ENCODE measurements at regions not wholly inside any gene's neighbourhood (a gene's known extent, or its start where the extent isn't known, plus 50 kb on each side); places are given as distances from the start of the nearest gene placed in this dataset.
A peak's percentile ranks its signal among the peaks of the same experiment; 100 is the strongest.
"Not testable (repeated sequence)": the region's sequence is repeated elsewhere in the genome, so short reads cannot be mapped to it uniquely, and the experiment has no call there.

DNA sequence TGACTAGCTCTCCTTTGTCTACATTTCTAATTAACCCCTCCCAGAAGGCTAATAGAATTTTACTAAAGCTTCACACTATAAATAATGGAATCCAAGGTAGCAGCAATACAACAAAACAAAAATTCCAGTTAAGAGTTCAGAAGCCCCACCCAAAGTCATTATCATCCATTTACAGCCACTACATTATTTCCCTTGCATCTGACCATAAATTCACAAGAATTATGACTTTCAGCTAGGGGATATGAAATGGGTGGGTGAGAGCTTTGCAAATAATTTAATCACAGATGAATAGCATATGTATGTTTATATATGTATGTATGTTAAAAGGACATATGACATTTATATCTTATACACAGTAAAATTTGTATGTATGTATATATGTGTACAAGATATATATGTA, 65.3 kb upstream of the PTGDR start:
- DNase-seq (ENCODE audit: low read depth in 2 of 2): no peak

DNA sequence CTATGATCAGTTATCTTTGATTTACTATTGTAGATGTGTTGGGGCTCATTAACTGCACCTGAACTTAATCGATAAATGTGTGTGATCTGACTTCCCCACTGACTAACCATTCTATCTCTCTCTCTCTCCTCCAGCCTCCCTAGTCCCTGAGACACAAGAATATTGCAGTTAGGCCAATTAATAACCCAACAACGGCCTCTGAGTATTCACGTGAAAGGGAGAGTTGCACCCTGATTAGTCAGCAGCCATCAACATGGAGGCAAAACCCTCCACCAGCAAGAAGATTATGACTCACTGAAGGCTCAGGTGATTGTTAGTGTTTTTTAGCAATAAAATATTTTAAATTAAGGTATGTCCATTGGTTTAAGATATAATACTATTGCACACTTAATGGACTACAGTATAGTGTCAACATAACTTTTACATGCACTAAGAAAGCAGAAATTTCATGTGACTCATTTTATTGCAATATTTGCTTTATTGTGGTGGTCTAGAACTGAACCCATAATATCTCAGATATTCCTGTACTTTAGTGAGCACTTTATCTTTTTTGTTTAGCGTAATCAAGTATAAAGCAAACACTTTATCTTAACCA, 77.1 kb upstream of the PTGDR start:
- no peak for DNase-seq (ENCODE audit: low read depth in 2 of 2)

DNA sequence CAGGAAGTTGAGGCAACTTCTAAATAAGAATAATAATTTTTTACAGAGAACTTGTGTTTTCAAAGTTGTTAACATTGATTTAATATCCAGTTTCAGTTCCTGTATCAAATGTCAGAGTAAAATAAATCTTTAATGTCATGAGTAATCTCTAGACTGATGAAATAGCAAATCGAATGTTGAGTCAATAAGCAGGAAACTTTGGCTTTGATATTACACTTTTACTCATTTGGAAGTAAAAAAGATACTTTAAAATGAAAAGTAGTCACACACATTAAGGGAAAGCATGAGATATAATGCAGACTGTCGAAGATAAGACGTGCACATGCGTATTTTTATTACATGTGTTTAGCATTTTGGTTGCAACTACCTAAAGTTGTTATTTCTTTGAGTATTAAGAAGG, 78.2 kb upstream of the PTGDR start:
- no peak for DNase-seq (ENCODE audit: low read depth in 2 of 2)

DNA sequence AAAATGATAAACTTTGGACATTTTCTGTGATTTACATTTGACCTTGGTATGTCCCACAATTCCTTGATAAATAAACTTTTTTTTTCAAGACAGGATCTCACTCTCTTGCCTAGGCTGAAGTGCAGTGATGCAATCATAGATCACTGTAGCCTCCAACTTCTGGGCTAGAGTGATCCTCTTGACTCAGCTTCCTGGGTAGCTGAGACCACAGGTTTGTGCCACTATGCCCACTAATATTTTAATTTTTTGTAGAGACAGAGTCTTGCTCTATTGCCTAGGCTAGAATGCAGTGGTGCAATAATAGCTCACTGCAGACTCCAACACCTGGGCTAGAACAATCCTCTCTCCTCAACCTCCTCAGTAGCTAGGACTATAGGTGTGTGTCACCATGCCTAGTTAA, 79.1 kb upstream of the PTGDR start:
- DNase-seq (ENCODE audit: low read depth in 2 of 2): no peak

DNA sequence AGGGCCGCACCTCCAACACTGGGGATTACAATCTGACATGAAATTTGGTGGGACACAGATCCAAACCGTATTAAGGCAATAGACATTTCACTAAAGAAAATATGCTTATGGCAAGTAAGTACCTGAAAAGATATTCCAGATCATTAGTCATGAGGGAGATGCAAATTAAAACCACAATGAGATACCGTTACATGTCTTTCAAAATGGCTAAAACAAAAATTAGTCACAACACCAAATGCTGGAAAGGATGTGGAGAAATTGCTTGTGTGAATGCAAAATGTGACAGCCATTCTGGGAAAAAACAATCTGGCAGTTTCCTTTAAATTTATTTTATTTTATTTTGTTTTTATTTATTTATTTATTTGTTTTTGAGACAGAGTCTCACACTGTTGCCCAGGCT, 82.3 kb upstream of the PTGDR start:
- DNase-seq (ENCODE audit: low read depth in 2 of 2): no peak

DNA sequence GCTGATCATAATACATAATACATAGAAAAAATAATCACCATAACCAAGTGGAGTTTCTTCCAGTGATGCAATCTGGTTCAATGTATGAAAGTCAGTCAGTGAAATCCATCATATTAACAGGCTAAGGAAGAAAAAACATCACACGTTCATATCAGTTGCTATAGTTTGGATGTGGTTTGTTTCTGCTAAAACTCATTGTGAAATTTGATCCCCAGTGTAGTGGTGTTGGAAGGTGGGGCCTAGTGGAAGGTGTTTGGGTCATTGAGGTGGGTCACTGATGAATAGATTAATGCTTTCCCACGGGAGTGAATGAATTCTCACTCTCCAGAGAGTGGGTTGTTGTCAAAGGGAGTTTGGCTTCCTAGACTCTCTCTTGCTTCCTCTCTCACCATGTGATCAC, 84.6 kb upstream of the PTGDR start:
- DNase-seq (ENCODE audit: low read depth in 2 of 2): no peak

DNA sequence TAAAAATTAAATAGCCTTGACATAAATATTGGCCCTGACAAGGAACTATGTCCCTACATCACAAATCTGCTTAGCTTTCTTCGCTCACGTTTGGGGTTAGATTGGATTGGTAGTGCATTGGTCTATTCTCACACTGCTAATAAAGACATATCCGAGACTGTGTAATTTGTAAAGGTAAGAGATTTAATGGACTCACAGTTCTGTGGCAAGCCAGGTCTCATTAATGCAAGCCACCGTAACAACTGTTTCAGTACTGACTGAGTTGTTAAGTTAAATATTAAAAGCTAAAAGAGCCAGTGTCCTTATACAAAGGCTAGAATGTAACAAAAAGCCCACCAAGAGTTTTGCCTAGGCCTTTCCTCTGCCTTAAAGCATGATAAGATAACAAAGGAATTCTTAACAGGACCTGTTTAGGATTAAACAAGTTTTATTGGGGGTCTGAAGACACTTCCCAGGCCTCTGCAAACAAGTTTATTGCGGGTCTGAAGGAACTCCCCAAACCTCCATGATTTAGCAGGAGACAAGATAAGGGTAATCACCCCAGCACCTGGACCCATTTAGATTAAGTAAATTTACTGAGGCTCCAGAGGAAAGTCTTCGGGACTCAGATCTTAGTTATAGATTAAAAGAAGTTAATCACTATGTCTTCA, 88.2 kb upstream of the PTGDR start:
- DNase-seq (ENCODE audit: low read depth in 2 of 2): no peak

DNA sequence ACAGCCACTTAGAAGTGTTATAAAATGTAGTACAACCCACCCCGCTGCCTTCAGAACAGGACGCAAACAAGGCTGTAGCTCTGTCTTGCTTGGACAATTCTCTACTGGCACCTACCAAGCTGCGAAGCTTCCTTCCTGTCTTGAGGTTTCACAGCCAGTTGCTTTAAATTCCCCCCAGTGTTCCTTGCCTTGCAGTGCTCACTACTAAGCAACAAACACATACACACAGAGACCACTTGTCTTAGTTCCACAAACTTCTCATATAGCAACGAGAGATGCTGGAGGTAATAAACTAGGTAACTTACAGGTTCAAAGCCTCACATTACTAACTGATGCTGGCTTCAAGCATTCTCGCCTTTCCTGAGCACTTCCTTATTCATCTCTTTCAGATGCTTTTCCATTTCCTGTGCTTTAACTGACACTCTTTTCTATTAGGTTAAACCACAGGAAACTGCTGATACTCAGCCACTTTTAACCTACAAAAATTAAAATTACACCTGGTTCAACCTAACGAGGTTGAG, 91.5 kb upstream of the PTGDR start:
- no peak for DNase-seq (ENCODE audit: low read depth in 2 of 2)

DNA sequence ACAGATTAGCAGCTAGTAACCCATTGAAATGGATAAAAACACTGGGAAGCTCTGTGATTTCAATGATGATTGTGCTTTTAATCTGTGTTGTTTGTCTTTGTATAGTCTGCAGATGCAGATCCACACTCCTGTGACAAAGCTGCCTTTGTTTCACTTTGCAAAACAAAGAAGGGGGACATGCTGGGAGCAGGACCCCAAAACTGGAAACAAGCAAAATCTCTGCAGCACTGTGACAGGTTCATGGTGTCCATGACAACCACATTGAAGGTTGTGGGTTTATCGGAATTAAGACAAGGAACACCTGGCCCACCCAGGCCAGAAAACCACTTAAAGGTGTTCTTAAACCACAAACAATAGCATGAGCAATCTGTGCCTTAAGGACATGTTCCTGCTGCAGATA, 95.6 kb upstream of the PTGDR start:
- not testable (repeated sequence) for DNase-seq (ENCODE audit: low read depth in 2 of 2)

DNA sequence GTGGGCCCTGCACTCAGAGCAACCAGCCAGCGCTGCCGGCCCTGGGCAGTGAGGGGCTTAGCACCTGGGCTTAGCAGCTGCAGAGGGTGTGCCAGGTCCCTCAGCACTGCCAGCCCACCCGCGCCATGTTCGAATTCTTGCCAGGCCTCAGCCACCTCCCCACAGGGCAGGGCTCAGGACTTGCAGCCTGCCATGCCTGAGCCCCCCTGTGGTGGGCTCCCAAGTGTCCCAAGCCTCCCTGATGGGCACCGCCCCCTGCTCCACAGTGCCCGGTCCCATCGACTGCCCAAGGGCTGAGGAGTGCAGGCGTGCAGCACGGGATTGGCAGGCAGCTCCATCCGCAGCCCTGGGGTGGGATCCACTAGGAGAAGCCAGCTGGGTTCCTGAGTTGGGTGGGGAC, 98.0 kb upstream of the NID2 start:
- DNase-seq (ENCODE audit: low read depth in 2 of 2): no peak

DNA sequence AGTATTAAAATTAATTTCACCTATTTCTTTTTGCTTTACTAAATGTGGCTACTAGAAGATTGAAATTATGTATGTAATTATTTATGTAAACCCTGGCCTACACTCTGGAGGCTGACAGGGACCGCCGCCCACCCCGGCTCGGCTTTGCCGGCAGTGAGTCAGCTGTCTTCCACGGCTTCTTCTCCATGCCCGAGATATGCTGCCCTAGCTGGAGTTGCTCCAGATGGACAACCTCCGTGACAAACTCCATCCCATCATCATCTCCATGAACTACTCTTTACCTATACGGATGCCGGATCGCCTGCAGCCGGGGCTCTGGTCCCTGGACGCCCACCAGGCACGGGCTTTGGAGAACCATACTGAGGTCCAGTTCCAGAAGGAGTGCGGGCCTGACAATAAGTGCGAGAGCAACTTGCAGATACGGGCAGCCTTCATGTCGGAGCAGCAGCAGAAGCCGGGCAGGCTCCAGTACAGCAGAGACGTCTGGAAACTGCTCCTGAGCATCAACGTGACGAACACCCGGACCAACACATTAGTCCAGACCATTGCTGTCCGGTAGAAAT, 86.9 kb upstream of the NID2 start:
- DNase-seq (ENCODE audit: low read depth in 2 of 2): no peak

DNA sequence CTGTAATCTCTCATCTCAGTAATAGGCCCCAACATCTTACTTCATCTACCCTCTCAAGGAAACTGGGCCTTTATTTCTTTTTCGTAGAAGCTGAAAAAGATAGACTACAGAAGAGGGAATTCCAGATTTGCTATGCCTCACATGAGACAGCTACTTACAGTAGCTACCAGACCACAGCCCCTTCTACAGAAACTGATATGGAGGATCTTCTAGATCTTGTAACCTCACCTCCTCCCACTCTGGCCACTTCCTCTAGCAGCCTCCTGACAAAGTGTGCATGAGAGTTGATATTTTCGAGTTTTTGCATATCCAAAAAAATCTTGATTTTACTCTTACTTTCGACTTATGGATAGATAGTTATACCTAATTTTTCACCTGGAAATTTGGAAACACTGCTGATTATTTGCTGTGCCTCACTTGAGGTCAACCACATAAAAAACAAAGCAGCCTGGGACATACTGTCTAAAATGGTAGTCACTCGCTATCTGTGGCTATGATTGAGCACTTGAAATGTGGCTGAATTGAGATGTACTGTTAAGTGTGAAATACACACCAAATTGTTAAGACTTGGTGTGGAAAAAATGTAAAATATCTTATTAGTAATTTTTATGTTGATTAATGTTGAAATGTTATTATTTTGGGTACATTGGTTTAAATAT, 86.3 kb upstream of the NID2 start:
- DNase-seq (ENCODE audit: low read depth in 2 of 2): no peak

DNA sequence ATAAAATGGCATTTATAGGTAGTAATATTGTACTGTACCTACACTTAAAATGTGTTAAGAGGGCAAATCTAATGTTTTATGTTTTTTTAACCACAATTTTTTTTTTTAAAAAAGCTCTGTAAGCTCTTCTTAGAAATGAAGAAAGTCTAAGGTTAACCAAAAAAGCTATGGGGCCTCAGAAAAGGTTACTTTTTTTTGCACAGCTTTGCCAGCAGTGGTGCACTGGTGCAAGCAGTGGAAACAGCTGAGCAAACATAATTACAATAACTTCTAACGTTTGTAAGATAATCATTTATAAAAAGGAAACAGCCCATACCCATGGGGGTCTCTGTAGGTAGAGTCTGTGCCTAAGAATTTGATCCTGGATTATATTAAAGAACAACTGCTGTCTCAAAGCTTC, 85.1 kb upstream of the NID2 start:
- DNase-seq (ENCODE audit: low read depth in 2 of 2): no peak

DNA sequence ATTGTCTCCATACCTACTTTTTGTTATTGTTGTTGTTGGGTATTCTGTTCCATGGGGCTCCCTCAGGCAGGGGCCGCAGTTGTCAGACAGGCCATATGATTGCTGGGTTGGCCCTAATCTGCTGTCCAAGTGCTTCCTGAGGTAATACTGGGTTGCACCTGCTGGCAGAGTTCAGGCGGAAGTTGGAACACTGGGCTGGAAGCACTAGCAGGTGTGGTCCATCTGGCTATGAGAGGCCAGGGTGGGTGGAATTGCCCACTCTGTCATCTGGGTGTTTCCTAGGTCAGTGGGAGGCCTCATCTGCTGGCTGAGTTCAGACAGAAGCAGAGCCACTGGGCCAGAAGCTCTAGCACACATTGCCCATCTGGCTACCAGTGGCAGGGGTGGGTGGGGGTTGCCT, 81.3 kb upstream of the NID2 start:
- DNase-seq (ENCODE audit: low read depth in 2 of 2): no peak

DNA sequence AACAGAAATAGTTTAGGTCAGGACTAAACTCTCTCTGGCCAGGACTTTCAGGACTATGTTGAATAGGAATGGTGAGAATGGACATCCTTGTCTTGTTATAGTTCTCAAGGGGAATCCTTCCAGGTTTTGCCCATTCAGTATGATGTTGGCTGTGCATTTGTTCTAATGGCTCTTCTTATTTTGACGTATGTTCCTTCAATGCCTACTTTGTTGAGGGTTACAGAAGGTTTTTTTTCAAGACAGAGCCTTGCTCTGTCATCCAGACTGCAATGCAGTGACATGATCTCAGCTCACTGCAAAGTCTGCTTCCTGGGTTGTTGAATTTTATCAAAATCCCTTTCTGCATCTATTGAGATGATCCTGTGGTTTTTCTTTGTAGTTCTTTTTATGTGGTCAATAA, 79.5 kb upstream of the NID2 start:
- no peak for DNase-seq (ENCODE audit: low read depth in 2 of 2)

DNA sequence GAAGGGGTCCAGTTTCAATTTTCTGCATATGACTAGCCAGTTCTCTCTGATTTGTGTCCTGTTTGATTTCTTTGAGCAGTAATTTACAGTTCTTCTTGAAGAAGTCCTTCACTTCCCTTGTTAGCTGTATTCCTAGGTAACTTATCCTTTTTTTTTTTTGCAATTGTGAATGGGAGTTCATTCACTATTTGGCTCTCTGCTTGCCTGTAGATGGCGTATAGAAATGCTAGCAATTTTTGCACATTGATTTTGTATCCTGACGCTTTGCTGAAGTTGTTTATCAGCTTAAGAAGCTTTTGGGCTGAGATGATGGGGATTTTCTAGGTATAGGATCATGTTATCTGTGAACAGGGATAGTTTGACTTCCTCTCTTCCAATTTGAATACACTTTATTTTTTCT, 77.6 kb upstream of the NID2 start:
- DNase-seq (ENCODE audit: low read depth in 2 of 2): no peak

DNA sequence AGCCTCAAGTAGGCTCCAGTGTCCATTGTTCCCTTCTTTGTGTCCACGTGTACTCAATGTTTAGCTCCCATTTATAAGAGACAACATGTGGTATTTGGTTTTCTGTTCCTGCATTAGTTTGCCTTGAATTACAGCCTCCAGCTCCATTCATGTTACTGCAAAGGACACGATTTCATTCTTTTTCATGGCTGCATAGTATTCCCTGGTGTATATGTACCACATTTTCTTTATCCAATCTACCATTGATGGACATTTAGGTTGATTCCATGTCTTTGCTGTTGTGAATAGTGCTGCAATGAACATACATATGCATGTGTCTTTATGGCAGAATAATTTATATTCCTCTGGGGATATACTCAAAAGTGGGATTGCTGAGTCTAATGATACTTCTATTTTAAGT, 75.2 kb upstream of the NID2 start:
- not testable (repeated sequence) for DNase-seq (ENCODE audit: low read depth in 2 of 2)

DNA sequence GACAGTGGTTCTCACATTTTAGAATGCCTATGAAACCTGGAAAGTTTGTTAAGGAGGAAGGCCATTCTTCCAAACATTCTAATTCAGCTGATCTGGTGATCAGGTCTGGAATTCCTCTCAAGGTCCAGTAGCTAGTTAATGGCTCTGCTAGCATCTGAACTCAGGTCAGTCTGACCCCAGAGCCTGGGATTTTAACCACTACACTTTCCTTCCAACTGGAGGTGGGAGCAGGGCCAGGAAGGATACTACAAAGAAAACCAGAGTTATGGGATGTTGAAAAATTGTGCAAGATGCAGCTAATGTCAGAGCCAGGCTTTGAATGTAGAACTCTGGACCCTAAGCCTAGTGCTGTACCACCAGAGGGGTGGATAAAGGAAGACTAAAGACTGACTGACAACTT, 73.6 kb upstream of the NID2 start:
- no peak for DNase-seq (ENCODE audit: low read depth in 2 of 2)

DNA sequence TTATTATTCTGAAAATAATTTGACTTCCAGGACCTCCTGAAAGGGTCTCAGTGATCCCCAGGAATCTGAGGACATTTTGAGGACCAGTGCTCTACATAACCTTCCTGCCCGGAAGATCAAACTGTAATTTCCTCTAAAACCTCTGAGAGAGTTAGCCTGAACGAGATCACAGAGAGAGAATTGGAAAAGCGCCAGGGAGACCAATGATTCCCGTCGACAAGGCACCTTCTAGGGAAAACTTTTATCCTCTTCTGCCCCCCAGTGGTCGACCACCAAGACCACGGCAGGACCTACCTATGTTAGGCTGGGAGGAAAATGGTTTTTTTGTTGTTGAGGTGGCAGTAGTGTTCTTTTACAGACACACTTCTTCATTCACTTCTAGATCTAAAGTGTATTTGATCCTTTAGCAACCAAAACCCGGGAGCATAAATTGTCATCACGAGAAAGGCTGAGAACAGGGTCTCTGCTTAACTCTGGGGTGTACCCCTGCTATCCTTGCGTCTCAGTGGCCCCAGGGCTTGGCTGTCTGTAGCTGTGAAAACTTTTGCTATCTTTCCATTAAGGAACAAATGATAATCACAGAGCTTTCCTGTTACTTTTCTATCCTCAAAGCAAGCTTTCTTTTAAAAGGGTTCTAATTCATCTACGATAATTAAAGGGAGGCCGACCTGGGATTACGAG, 62.9 kb upstream of the NID2 start:
- peak; percentile 84 to 86 for DNase-seq (ENCODE audit: low read depth in 2 of 2)

DNA sequence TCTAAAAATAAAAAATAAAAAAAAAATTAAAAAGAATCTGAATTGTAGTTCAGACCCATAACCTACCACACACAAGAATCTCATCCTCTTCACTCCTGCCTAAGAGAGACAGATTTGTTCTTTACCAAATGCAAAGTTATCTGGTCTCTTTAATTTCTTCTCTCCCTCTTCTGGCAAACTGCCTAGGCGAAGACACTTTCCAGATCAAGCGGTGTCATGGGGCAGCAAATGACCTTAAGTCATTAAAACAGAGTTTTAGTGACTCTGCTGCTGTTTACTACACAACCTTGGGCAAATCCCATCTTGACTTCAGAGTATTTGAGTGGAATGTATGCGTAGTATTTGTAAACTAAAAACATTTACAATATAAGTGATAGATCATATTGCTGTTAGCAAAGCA, 60.9 kb upstream of the NID2 start:
- DNase-seq (ENCODE audit: low read depth in 2 of 2): no peak

DNA sequence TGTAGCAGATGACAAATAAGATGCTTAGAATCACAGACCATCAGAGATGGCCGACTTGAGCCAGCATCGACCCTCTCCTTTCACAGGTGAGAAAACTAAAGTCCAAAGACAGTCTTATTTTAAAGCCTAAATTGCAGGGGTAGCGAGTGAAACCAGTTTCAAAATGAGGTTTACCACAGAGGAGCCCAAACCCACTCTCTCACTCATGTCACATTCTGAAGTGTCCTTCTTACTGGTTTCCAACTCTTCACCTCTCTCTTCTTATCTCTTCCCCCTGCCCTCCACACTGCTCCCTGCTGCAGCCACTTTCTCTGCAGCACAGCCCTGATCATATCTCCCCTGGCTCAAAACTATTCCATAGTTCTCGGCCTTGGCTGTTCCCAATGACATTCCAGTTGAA, 57.0 kb upstream of the NID2 start:
- DNase-seq (ENCODE audit: low read depth in 2 of 2): no peak
